ENCODE measurements at regions not wholly inside any gene's neighbourhood (a gene's known extent, or its start where the extent isn't known, plus 50 kb on each side); places are given as distances from the start of the nearest gene placed in this dataset.

DNA sequence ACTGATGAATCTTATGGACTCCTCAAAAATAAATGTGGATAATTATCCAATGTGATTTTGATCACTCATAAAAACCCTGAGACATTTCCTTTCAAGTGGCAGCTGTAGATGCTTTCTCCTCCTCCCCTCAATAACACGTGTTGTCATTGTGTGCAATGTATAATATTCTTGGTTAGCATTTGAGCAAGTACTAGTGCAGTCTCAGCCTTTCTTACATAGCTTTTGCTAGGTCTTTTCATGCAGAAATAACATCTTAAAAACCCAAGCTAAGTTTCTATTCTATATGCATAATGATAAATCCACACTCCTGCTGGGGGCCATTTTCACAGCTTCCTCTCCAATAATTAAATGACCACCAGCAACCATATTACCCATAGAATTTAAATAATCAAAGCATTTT lies 1835.2 kb upstream of the NUDT12 start:
- TF ChIP-seq PPARA (CRISPR knock-in tag; IDR thresholded peaks at IDR 0.05; ENCODE audit: borderline replicate concordance) (no peak), OSR1 (CRISPR knock-in tag; IDR thresholded peaks at IDR 0.05) (no peak), ZNF8 (CRISPR knock-in tag; IDR thresholded peaks at IDR 0.05) (no peak), ARNTL (CRISPR knock-in tag; IDR thresholded peaks at IDR 0.05; ENCODE audit: borderline replicate concordance, low read depth) (no peak), ZFP30 (CRISPR knock-in tag; IDR thresholded peaks at IDR 0.05) (no peak), RARB (CRISPR knock-in tag; IDR thresholded peaks at IDR 0.05) (no peak), ZNF70 (CRISPR knock-in tag; IDR thresholded peaks at IDR 0.05) (no peak), ZFP3 (CRISPR knock-in tag; IDR thresholded peaks at IDR 0.05) (no peak), TOX (CRISPR knock-in tag; IDR thresholded peaks at IDR 0.05; ENCODE audit: borderline replicate concordance) (no peak)
- TF ChIP-seq, protein P1, sequence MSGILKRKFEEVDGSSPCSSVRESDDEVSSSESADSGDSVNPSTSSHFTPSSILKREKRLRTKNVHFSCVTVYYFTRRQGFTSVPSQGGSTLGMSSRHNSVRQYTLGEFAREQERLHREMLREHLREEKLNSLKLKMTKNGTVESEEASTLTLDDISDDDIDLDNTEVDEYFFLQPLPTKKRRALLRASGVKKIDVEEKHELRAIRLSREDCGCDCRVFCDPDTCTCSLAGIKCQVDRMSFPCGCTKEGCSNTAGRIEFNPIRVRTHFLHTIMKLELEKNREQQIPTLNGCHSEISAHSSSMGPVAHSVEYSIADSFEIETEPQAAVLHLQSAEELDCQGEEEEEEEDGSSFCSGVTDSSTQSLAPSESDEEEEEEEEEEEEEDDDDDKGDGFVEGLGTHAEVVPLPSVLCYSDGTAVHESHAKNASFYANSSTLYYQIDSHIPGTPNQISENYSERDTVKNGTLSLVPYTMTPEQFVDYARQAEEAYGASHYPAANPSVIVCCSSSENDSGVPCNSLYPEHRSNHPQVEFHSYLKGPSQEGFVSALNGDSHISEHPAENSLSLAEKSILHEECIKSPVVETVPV (CRISPR knock-in tag; IDR thresholded peaks at IDR 0.05), result no peak
- TF ChIP-seq, protein P2, sequence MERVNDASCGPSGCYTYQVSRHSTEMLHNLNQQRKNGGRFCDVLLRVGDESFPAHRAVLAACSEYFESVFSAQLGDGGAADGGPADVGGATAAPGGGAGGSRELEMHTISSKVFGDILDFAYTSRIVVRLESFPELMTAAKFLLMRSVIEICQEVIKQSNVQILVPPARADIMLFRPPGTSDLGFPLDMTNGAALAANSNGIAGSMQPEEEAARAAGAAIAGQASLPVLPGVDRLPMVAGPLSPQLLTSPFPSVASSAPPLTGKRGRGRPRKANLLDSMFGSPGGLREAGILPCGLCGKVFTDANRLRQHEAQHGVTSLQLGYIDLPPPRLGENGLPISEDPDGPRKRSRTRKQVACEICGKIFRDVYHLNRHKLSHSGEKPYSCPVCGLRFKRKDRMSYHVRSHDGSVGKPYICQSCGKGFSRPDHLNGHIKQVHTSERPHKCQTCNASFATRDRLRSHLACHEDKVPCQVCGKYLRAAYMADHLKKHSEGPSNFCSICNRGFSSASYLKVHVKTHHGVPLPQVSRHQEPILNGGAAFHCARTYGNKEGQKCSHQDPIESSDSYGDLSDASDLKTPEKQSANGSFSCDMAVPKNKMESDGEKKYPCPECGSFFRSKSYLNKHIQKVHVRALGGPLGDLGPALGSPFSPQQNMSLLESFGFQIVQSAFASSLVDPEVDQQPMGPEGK (CRISPR knock-in tag; IDR thresholded peaks at IDR 0.05; ENCODE audit: borderline replicate concordance), result no peak
